ENCODE measurements at regions not wholly inside any gene's neighbourhood (a gene's known extent, or its start where the extent isn't known, plus 50 kb on each side); places are given as distances from the start of the nearest gene placed in this dataset.

- no peak overlapping the region for H3K9ac ChIP-seq (replicated peaks; ENCODE audit: extremely low read depth, insufficient read depth, low read length)
- CTCF ChIA-PET, result no interaction called here
- BruUV-seq (replicated peaks), result no TSS peak
- FAIRE-seq (no peak), DNase-seq (ENCODE audit: low read depth, low spot score) (no peak)
- H2AFZ ChIP-seq (ENCODE audit: low read depth, low read length), result no peak overlapping the region
- no peaks in the 10 kb centered on the region for H3K9me3 ChIP-seq (replicated peaks; ENCODE audit: control insufficient read depth, insufficient read depth, low read length)
- H3K27me3 ChIP-seq (ENCODE audit: control insufficient read depth in 2 of 2, insufficient read depth in 2 of 2, low read length in 2 of 2), result no peaks in the 10 kb centered on the region
- H4K20me1 ChIP-seq (replicated peaks; ENCODE audit: control insufficient read depth, extremely low read depth, insufficient read depth, low read length), result no peaks in the 10 kb centered on the region
- H3K36me3 ChIP-seq (ENCODE audit: control insufficient read depth in 2 of 2, extremely low read depth in 1 of 2, insufficient read depth in 2 of 2, low read length in 2 of 2), result no peaks in the 10 kb centered on the region
- no peaks in the 10 kb centered on the region for H3K4me1 ChIP-seq (ENCODE audit: control insufficient read depth, extremely low read depth, insufficient read depth, low read length)
- H3K27ac ChIP-seq (ENCODE audit: insufficient read depth, low read depth, low read length), result no peak overlapping the region
- H3K4me3 ChIP-seq (replicated peaks in 1 of 3; ENCODE audit: insufficient read depth in 1 of 3, low read depth in 1 of 3, low read length in 3 of 3), result no peak overlapping the region
- TF ChIP-seq EZH2 (IDR thresholded peaks at IDR 0.05; ENCODE audit: borderline replicate concordance, low read depth, low read length, severe bottlenecking), result no peak
- TF ChIP-seq MYC (IDR thresholded peaks at IDR 0.05; ENCODE audit: low read depth, low read length), result no peak
- TF ChIP-seq MAX (IDR thresholded peaks at IDR 0.05; ENCODE audit: insufficient read depth, insufficient read length), result no peak
- TF ChIP-seq CTCF (IDR thresholded peaks at IDR 0.05; ENCODE audit: extremely low read depth in 1 of 2, insufficient read depth in 1 of 2, low read depth in 1 of 2, low read length in 2 of 2), result no peak
- TF ChIP-seq FOS (IDR thresholded peaks at IDR 0.05; ENCODE audit: borderline replicate concordance, insufficient read depth, low read length), result no peak
- no peak for TF ChIP-seq JUN (IDR thresholded peaks at IDR 0.05; ENCODE audit: borderline replicate concordance, insufficient read depth, insufficient read length, low read depth)
- no peak for TF ChIP-seq POLR2A (IDR thresholded peaks at IDR 0.05; ENCODE audit: low read depth, low read length)
- no peak for TF ChIP-seq POLR2AphosphoS5 (IDR thresholded peaks at IDR 0.05; ENCODE audit: insufficient read depth, low read depth, low read length)
- TF ChIP-seq GATA2 (IDR thresholded peaks at IDR 0.05; ENCODE audit: insufficient read depth, insufficient read length, low read depth, low read length), result no peak
- H3K9me1 ChIP-seq (replicated peaks; ENCODE audit: control insufficient read depth, extremely low read depth, insufficient read depth, low read length), result no peaks in the 10 kb centered on the region
- POLR2A ChIA-PET, result no interaction called here
- no peak overlapping the region for H3K4me2 ChIP-seq (ENCODE audit: insufficient read depth, low read length)
- dilution Hi-C loops (cut with MboI; ENCODE audit: extremely low pct_ligation_motif_present, low sequenced_read_pairs) (no loop called here), intact Hi-C loops (cut with micrococcal nuclease) (no loop called here)
- no peaks in the 10 kb centered on the region for H3K79me2 ChIP-seq (ENCODE audit: control insufficient read depth, insufficient read depth, low read length)
Measured at GRCh38 chr5:117494188-117494587, 919.6 kb upstream of the SEMA6A start.
